NCI-H82 treated with DMSO at 0.1 percent for 48 hours (cell line): ENCODE measurements at regions not wholly inside any gene's neighbourhood (a gene's known extent, or its start where the extent isn't known, plus 50 kb on each side); places are given as distances from the start of the nearest gene placed in this dataset.
A peak's percentile ranks its signal among the peaks of the same experiment; 100 is the strongest.

Experiments used
- DNase-seq: peaks from one replicate; lab custom pipeline; 2025; ENCODE audit not compliant: unreplicated experiment; lab: John Stamatoyannopoulos, UW

DNA sequence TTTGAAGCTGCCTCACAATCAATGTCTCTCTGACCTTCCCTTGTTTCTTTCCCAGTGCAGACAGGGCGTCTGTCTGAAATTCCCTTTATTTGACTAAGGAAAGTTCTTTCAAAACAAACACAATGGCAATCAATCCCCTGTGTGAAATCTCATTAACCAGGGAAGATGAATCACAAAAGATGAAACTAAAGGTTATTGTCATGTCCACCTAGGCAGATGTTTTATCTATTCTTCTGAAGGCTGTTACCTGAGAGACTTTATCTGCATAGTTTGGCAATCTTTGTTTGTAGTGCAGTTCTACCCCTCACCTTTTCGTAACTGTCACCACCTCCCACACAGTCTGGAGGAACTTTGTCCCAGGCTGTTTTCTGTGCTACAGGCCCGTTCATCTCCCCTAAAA, 217.5 kb upstream of the RIOK2 start:
- no peak for DNase-seq

- no peak for DNase-seq
Measured at GRCh38 chr5:97405941-97406340, 222.9 kb upstream of the RIOK2 start.

DNA sequence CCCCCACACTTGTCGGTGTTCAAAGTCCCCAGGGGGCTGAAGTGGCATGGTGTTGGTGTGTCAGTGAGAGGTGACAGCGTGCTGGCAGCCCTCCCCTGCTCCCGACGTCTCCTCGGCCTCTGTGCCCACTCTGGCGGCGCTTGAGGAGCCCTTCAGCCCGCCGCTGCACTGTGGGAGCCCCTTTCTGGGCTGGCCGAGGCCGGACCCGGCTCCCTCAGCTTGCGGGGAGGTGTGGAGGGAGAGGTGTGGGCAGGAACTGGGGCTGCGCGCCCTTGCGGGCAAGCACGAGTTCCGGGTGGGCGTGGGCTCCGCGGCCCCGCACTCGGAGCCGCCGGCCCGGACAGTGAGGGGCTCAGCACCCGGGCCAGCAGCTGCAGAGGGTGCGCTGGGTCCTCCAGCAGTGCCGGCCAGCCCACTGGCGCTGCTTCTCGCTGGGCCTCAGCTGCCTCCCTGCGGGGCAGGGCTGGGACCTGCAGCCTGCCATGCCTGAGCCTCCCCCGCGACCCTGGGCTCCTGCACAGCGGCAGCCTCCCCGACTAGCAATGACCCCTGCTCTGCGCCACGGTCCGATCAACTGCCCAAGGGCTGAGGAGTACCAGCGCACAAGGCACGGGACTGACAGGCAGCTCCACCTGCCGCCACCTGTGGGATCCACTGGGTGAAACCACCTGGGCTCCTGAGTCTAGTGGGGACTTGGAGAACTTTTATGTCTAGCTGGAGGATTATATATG, 224.1 kb upstream of the RIOK2 start:
- DNase-seq = no peak

DNA sequence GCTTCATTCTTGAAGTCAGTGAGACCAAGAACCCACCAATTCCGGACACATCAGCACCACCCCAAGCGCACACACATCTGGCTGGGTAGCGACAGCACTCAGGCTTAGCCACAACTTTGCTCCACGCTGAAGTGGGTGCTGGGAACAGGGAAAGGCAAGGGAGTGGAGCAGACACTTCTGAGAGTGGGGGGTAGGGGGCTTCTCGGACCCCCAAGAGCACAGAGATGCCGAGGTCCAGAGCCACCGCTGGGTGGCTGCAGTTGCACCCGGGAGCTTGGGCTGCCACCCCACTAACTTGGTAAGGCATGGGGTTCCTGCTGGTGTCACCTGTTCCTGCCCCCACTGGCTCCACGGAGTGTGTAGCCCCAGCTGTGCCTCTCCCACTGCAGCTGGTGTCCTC, 225.3 kb upstream of the RIOK2 start:
- no peak for DNase-seq

DNA sequence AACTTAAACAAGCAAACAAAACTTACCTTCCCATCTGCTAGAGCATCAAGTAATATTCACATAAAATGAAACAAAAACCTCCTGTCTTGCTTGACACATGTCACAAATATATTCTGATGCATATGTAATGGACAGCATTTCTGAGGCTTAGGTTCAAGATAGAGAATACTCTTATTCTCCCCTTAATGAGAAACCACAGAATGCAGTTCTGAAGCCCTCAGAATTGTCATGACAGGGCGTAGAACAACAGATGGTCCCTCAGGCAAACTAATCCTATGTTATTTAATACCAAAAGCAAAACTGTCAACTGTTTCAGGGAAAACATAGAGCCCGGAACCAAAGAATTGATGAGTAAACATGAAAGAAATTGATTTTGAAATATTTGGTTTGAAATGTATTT, 229.9 kb upstream of the RIOK2 start:
- DNase-seq = peak; percentile 56

DNA sequence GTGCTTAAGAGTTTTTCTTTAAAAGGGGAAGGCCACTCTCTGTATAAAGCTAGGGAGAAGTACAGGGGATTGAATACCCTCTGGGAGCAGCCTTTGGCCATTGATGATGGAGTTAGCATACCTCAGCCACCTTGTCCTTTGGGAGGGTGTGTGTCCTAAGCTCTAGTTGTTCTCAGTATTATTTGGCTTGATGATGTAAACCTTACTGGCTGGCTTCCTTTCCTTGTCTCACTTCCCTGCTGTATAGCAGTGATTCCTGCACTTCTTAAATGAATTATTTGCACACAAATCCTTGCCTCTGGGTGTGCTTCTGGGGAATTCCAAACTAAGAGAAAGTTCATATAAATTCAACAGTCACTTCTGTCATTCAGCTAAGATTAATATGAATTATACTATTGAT, 234.9 kb upstream of the RIOK2 start:
- no peak for DNase-seq

DNA sequence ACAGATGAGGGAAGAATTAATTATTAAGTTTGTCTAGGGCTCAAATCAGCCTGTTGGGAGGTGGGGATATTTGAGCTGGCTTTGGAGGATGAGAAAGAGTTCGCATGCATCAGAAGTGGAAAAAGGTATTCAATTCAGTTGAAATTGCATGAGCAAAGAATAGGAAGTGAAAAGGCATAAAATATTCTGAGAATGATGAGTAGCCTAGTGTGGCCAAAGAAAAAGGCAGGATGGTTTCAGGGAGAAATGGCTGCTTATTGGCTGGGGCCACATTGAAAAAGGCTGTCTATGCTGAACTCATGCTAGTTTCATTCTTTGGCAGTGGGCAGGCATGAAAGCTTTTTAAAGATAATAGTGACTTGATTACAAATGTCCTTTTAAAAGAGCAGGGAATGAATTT, 235.4 kb upstream of the RIOK2 start:
- DNase-seq = no peak

- no peak for DNase-seq
Measured at GRCh38 chr5:97420646-97421045, 237.6 kb upstream of the RIOK2 start.

- DNase-seq = no peak
Measured at GRCh38 chr5:97422678-97423077, 239.6 kb upstream of the RIOK2 start.

DNA sequence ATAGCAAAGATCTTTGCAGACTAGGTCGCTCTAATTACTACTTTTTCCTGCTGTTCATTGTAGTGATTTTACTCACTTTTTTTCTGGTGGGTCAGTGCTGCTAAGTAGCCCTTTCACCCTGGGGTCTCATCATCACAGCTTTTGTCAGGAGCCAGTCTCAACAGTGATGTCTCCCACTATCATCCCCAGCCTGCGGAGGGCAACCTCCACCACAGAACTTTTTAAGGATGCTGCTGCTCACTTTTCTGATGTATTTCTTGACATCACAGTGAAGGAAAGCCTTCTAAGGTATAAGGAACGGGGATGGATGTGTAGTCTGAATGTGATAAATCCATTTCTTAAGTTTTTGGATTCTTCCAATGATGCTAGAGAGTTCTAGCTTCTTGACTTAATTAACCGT, 242.5 kb upstream of the RIOK2 start:
- no peak for DNase-seq

DNA sequence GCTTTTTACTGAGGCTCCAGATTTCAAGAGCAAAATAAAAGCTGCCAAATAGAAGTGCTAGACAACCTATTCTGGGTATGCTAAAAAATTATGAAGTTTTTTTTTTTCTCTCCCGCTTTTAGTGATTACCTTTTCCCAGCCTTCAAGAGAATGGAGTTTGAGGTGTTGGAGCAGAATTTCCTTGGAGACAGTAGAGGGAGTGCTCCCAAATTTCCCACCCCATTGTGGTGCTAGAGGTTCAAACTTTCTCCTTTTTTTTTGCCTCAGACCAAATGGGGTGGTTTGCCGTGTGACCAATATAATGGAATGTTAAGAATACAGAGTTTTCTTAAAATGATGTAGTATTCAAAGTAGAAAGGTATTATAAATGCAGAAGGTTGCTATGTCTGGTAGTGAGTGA, 244.2 kb upstream of the RIOK2 start:
- no peak for DNase-seq

DNA sequence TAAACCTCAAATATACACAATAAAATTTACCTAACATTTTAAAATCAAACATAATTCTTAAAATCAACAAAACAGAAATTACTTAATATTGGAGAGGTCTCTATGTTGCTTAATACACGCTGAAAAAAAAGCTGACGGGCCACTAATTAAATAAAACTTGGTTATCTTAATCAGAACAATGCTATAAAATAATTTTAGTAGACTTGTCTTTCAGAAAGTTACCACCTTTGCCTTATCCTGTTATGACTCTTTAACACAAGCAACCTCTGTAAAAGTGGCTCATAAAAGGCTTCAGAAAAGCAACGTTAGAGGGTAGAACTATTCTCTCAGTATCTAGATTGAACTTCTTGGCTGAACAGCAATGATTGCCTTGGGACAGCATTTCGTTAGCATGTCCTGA, 251.0 kb upstream of the RIOK2 start:
- no peak for DNase-seq

- DNase-seq = no peak
Measured at GRCh38 chr5:97436405-97436804, 253.4 kb upstream of the RIOK2 start.

DNA sequence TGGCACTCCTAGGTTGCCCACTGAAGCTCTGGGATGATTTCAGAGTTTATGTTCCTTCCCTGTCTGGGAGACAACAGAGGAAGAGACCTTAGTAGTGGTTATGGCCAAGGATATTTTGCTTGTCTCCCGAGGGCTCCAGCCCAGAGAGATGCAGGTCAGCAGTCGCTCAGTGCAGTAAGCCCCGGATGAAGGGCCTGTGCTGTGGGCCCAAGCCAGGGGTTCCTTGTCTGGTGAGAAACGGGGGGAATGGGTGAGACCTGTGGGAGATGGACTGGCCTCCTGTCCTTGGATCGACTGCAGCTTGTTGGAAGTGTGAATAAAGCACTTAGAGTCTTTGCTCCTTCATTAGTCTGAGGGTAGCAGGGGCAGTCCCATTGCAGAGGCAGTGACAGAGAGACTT, 260.7 kb upstream of the RIOK2 start:
- DNase-seq = no peak

DNA sequence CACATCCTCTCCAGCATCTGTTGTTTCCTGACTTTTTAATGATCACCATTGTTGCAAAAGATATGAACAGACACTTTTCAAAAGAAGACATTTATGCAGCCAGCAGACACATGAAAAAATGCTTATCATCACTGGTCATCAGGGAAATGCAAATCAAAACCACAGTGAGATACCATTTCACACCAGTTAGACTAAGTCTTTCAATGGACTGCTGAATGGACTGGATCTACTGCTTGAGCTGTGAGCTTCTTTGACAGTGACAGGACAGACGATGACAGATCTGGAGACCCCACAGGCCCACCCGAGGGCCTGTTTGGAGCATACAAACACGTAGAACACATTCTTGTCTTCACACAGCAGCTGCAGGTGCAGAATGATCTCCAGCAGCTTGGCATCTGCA, 266.1 kb upstream of the RIOK2 start:
- no peak for DNase-seq

DNA sequence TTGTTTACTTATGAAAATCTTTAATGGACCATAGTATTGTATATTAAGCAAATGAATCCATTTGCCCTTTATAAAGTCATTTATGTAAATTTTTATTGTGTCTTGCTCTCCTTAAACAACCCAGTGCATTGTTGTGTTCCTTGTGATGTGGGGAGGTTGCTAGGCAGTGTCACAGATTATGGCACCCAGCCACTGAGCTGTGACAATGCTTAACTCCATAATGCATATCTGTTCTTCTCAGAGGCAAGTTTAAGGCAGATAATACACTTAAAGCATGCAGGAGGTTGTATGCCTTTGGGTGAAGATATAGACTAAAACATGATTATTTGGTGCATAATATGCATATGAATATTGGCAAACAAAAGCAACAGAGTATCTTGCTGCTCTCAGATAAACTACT, 269.6 kb upstream of the RIOK2 start:
- DNase-seq = no peak

- no peak for DNase-seq
Measured at GRCh38 chr5:97453263-97453662, 270.2 kb upstream of the RIOK2 start.

GRCh38 chr5:97454015-97454414, 271.0 kb upstream of the RIOK2 start:
- no peak for DNase-seq

DNA sequence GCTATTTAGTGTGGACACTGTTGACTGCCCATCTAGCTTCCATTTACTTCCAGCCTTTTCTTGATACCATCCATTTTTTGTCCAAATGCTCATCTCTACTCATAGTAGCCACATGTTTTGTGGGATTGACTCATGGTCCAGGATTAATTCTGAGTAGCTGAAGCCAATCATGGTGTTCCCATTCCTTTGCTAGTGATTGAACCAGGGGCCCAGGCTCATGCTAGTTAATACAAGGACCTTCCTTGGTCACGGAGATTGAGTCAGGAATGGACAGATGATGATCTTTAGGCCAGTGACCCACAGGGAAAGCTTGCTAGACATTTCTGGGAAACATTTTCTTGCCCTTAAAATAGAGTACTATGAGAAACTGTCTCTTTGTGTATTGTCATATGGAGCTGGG, 272.9 kb upstream of the RIOK2 start:
- no peak for DNase-seq

DNA sequence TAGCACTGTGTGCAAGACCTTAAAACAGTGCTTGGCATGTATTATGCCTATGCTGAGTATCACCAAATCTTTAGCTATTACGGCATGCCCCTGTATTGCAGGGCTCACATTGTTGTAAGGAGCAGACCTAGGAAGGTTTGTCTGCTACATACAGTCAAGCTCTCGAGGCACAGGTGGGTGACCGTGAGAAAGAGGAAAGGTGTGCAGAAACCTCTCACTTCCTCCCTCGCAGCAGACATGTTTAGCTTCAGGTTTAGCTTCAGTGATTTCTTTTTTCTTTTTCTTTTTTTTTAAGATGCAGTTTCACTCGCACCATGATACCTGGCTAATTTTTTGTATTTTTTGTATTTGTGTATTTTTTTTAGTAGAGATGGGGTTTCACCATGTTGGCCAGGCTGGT, 275.8 kb upstream of the RIOK2 start:
- DNase-seq = no peak

DNA sequence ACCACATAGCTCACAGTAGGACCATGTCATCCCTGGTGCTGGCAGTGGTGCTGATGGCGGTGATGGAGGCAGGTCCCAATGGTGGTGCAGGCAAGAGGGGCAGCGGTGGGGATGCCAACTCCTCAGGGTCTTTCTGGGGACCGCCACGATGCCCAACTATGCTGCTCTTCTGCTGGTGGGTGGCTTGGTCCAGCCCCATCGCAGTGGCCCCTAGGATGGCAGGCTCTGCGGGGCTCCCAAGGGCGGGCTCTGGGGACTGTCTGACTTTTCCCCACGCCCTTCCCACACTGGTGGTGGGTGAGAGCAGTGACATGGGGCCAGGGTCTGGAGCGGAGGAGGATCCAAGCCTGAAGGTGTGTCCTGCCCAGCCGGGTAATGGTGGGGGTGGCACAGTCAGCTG, 288.9 kb upstream of the RIOK2 start:
- DNase-seq = no peak

- DNase-seq = no peak
Measured at GRCh38 chr5:97475847-97476246, 292.8 kb upstream of the RIOK2 start.

- no peak for DNase-seq
Measured at GRCh38 chr5:97476852-97477534, 293.9 kb upstream of the RIOK2 start.
